ENCODE measurements at regions not wholly inside any gene's neighbourhood (a gene's known extent, or its start where the extent isn't known, plus 50 kb on each side); places are given as distances from the start of the nearest gene placed in this dataset.
A peak's percentile ranks its signal among the peaks of the same experiment; 100 is the strongest.
"Not testable (repeated sequence)": the region's sequence is repeated elsewhere in the genome, so short reads cannot be mapped to it uniquely, and the experiment has no call there.

DNA sequence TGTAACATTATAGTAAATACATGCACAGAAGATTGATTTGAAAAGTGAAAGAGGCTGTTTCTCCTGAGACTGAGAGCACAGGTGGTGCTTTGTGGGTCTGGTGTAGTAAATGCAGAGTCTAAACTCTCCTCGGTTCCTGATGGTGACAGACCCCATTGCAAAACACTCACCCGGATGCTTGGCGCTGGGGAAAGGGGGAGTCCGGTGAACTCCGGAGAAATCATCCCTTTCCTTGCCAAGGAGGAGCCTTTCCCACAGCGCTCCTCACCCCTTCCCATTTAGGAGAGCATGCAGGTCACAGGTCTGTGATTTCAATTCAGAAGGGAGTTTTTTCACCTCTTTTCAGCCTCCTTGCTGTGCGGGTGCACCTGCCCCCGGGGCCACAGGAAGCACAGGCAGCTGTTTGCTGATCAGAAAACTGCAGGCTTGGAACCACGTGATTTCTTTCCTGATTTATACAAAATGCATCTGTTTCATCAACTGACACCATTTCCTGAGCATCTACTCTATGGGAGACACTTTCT is 75.6 kb upstream of the LYZL2 start:
- H3K9me3 ChIP-seq: no peaks in the 10 kb centered on the region
- no peaks in the 10 kb centered on the region for H3K36me3 ChIP-seq
- intact Hi-C loops (cut with DNase I): no loop called here
- no peak overlapping the region for H3K4me3 ChIP-seq
- no peaks in the 10 kb centered on the region for H3K27me3 ChIP-seq
- DNase-seq (no peak), ATAC-seq (no peak)
- TF ChIP-seq CTCF (IDR thresholded peaks at IDR 0.05): no peak
- H3K4me1 ChIP-seq: peaks cover 3% of the 10 kb centered on the region
- no peak overlapping the region for H3K27ac ChIP-seq

DNA sequence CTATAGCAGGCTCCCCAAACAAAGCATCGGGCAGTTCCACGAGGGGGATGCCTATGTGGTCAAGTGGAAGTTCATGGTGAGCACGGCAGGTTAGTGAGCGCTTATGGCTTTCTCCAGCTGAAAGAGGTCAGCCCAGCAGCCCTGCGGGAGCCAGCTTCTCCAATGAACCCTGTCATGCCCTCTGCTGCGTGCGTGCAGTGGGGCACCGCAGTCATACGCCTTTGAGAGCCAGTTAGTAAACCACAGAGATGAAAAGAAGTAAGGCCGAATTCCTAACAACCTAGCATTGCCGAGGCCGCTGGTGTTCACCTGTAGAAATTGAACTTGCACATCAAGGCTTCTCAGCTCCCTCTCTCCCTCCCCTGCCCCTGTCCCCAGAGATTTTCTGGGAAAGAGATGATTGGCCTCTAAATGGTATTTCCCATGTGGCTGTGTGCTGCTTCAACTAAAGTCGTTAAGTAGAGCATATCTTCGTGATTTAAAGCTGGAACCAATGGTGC is 75.1 kb upstream of the LYZL2 start:
- H3K36me3 ChIP-seq; intact Hi-C loops (cut with DNase I); H3K9me3 ChIP-seq; H3K4me3 ChIP-seq; H3K27me3 ChIP-seq; H3K4me1 ChIP-seq; DNase-seq; ATAC-seq: not testable (repeated sequence)
- H3K27ac ChIP-seq: peak overlapping the region; percentile 24

DNA sequence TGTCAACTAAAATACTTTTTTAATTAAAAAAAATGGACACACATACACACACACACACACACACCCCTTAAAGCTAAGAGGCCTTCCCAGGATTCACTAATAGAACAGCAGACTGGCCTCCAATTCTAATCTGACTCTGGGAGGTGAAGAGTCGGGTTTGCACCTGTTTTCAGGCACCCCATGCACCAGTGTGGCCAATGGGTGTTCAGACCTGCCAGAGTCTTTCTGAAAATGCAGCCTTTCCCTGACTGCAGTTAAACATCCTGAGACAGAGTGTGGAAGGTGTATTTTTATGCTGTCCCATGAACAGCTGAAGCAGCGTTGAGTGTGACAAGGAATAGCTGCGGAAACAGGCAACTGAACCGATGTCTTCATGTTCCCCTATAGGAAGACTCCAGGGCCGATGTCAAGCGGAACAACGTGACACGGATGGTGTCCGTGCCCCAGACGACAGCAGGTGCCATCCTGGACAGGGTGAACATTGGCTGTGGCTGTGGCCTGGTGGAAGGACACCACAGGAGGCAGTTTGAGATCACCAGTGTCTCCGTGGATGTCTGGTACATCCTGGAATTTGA is 74.6 kb upstream of the LYZL2 start:
- Histone ChIP-seq H3K36me3 (no peaks in the 10 kb centered on the region), H3K4me1 (peaks cover 3% of the 10 kb centered on the region), H3K27me3 (no peaks in the 10 kb centered on the region), H3K9me3 (no peaks in the 10 kb centered on the region), H3K27ac (peak overlapping the region; percentile 24), H3K4me3 (no peak overlapping the region)
- no peak for ATAC-seq
- DNase-seq: no peak
- no peak for TF ChIP-seq CTCF (IDR thresholded peaks at IDR 0.05)
- intact Hi-C loops (cut with DNase I): no loop called here

- H3K27ac ChIP-seq; DNase-seq; ATAC-seq; H3K27me3 ChIP-seq; H3K4me1 ChIP-seq; intact Hi-C loops (cut with DNase I); H3K9me3 ChIP-seq; H3K36me3 ChIP-seq; H3K4me3 ChIP-seq: not testable (repeated sequence)
These were observed 73.9 kb upstream of the LYZL2 start for GRCh38 chr10:30703446-30703845.

DNA sequence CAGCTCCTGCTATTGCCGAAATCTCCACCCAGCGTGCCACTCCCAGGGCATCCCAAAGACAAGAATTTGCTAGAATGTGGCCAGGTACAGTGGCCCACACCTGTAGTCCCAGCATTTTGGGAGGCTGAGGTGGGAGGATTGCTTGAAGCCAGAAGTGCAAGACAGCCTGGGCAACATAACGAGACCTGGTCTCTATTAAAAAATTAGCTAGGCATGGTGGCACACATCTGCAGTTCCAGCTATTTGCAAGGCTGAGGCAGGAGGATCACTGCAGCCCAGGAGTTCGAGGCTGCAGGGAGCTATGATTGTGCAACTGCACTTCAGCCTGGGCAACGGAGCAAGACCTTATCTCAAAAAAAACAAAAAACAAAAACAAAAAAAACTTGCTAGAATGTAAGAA is 73.3 kb upstream of the LYZL2 start:
- TF ChIP-seq CTCF (IDR thresholded peaks at IDR 0.05): no peak
- no peak for ATAC-seq

DNA sequence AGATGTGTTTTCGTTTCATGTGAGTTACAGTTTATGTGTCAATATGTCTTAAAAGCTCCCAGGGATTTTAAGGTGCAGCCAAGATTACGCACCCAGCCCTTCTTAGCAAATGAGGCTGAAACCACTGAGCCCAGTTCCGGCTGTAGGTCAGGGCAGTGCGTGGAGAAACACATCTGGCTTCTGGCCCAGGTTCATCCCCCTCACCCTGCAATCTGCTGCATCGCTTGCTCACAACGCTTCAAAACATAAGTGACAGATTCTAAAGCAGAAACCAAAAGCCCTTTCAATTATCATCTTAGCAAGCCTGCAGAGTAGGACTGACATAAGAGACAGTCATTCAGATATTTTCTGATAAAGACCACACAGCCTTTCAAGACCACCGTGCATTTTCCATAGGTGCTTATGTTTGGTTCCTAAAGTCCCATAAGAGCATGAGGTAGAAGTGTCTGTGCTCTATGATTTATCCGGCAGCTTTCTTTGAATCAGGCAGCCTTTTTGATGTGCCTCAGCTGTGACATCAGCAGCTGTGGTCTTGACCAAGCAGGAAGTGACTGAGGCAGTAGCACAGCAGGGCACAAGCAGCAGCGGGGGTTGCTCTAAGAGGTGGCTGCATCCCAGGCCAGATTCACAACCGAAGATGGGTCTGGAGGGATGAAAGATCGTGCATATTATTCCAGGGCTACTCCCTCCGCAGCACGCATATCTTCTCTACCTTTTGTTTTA is 72.1 kb upstream of the LYZL2 start:
- no peaks in the 10 kb centered on the region for H3K27me3 ChIP-seq
- no peak for TF ChIP-seq CTCF (IDR thresholded peaks at IDR 0.05)
- peaks cover 3% of the 10 kb centered on the region for H3K4me1 ChIP-seq
- ATAC-seq: peak; percentile 69
- DNase-seq: no peak
- intact Hi-C loops (cut with DNase I): no loop called here
- peak overlapping the region; percentile 65 for H3K27ac ChIP-seq
- H3K36me3 ChIP-seq: no peaks in the 10 kb centered on the region
- H3K9me3 ChIP-seq: no peaks in the 10 kb centered on the region
- H3K4me3 ChIP-seq: no peak overlapping the region

More for the DNA sequence above, 73.3 kb upstream of the LYZL2 start:
- H3K27ac ChIP-seq: no peak overlapping the region
- no peaks in the 10 kb centered on the region for H3K9me3 ChIP-seq
- peaks cover 3% of the 10 kb centered on the region for H3K4me1 ChIP-seq
- H3K27me3 ChIP-seq: no peaks in the 10 kb centered on the region
- intact Hi-C loops (cut with DNase I): no loop called here
- no peak for DNase-seq
- no peak overlapping the region for H3K4me3 ChIP-seq
- H3K36me3 ChIP-seq: no peaks in the 10 kb centered on the region
